Hepatocyte (in vitro differentiated cells): ENCODE measurements at regions not wholly inside any gene's neighbourhood (a gene's known extent, or its start where the extent isn't known, plus 50 kb on each side); places are given as distances from the start of the nearest gene placed in this dataset.

Experiments used
- CTCF ChIP-seq: fragments of 200-600 bp; sonication (generic); IDR thresholded peaks from 2 replicates; pipeline ENCODE4 v1.5.1; 2016; ENCODE audit warnings: antibody characterized with exemption, mild to moderate bottlenecking; ENCODE audit not compliant: poor library complexity
- EZH2 ChIP-seq: fragments of 200-600 bp; sonication (generic); IDR thresholded peaks from 2 replicates; pipeline ENCODE4 v1.6.1; 2016; ENCODE audit warnings: antibody characterized with exemption, mild to moderate bottlenecking, borderline replicate concordance

DNA sequence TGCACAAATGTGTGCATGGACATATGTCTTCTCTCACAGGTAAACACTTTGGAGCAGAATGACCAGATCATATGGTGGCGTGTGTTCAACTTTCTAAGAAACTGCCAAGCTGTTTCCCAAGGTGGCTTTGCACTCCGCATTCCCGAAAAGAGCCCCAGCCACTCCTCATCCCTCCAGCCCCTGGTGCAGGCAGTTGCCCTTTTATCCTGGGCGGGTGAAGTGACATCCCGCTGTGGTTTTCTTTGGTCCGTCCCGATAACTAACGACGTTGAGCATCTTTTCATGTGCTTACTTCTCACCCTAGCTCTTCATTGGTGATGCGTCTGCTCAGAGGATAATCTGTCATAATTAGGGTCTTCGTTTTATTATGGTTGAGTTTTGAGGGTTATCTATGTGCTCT lies 612.5 kb downstream of the MATN1 start:
- TF ChIP-seq CTCF (no peak), EZH2 (no peak)
